SK-N-DZ (cell line): ENCODE measurements at regions not wholly inside any gene's neighbourhood (a gene's known extent, or its start where the extent isn't known, plus 50 kb on each side); places are given as distances from the start of the nearest gene placed in this dataset.

ENCODE experiments used
- DNase-seq: peaks from one replicate; pipeline ENCODE4 v3.0.0-alpha.2; 2015; ENCODE audit warnings: low spot score

GRCh38 chr15:70166506-70167087, 68.9 kb upstream of the TLE3 start:
- no peak for DNase-seq

GRCh38 chr15:70165716-70166284, 68.1 kb upstream of the TLE3 start:
- no peak for DNase-seq

- no peak for DNase-seq
Observed at GRCh38 chr15:70164910-70165715, 67.4 kb upstream of the TLE3 start.

GRCh38 chr15:70164156-70164900, 66.6 kb upstream of the TLE3 start:
- DNase-seq: no peak

GRCh38 chr15:70160803-70161565, 63.3 kb upstream of the TLE3 start:
- no peak for DNase-seq

GRCh38 chr15:70160267-70160666, 62.5 kb upstream of the TLE3 start:
- DNase-seq: no peak

GRCh38 chr15:70159713-70160009, 61.9 kb upstream of the TLE3 start:
- no peak for DNase-seq

- DNase-seq: no peak
Observed at GRCh38 chr15:70159001-70159712, 61.4 kb upstream of the TLE3 start.

GRCh38 chr15:70158309-70159000, 60.7 kb upstream of the TLE3 start:
- DNase-seq: no peak

GRCh38 chr15:70156671-70157271, 59.1 kb upstream of the TLE3 start:
- DNase-seq: no peak

- DNase-seq: peak; percentile 95
Observed at GRCh38 chr15:70154718-70155347, 57.1 kb upstream of the TLE3 start.

GRCh38 chr15:70153921-70154717, 56.4 kb upstream of the TLE3 start:
- DNase-seq: peak; percentile 90

- peak; percentile 74 for DNase-seq
Observed at GRCh38 chr15:70152070-70152480, 54.4 kb upstream of the TLE3 start.

GRCh38 chr15:70151462-70151861, 53.7 kb upstream of the TLE3 start:
- no peak for DNase-seq

GRCh38 chr15:70151003-70151402, 53.3 kb upstream of the TLE3 start:
- no peak for DNase-seq

- no peak for DNase-seq
Observed at GRCh38 chr15:70150405-70150747, 52.7 kb upstream of the TLE3 start.

- DNase-seq: no peak
Observed at GRCh38 chr15:70149667-70150404, 52.1 kb upstream of the TLE3 start.

- DNase-seq: no peak
Observed at GRCh38 chr15:70147778-70148177, 50.1 kb upstream of the TLE3 start.
